ENCODE measurements at regions not wholly inside any gene's neighbourhood (a gene's known extent, or its start where the extent isn't known, plus 50 kb on each side); places are given as distances from the start of the nearest gene placed in this dataset.

- H3K4me1 ChIP-seq (ENCODE audit: control extremely low read depth in 1 of 4, control insufficient read depth in 4 of 4, insufficient read depth in 4 of 4, low read length in 3 of 4), result peaks cover 0 to 5% (median 0%) of the 10 kb centered on the region in 4 experiments
- no peak overlapping the region for H3K4me3 ChIP-seq (ENCODE audit: control insufficient read depth in 1 of 7, extremely low read depth in 1 of 7, insufficient read depth in 4 of 7, low read depth in 2 of 7, low read length in 6 of 7)
- ChIA-PET CTCF (no interaction called here), POLR2A (no interaction called here)
- no peaks in the 10 kb centered on the region for H3K9me3 ChIP-seq (ENCODE audit: control extremely low read depth in 1 of 5, control insufficient read depth in 4 of 5, insufficient read depth in 2 of 5, low read depth in 1 of 5, low read length in 4 of 5)
- no peak overlapping the region for H3K27ac ChIP-seq (ENCODE audit: insufficient read depth in 1 of 2, low read depth in 1 of 2, low read length in 2 of 2, poor library complexity in 1 of 2, severe bottlenecking in 2 of 2)
- no peaks in the 10 kb centered on the region for H3K36me3 ChIP-seq (ENCODE audit: control insufficient read depth in 4 of 4, insufficient read depth in 4 of 4, low read length in 3 of 4)
- WGBS (ENCODE audit: insufficient coverage), result 88% methylated on average over 3 of the region's 5 CpGs
- DNase-seq, result no peak
- no peaks in the 10 kb centered on the region for H3K27me3 ChIP-seq (replicated peaks in 2 of 5; ENCODE audit: control insufficient read depth in 4 of 5, insufficient read depth in 5 of 5, low read length in 4 of 5)
These were observed 124.3 kb upstream of the GATB start for GRCh38 chr4:151885123-151885522.

- ChIA-PET CTCF (interaction anchor here (0.8 kb wide), 1 partner anchor 8 kb away, joined by 3 read pairs; no protein-coding TSS in a partner anchor), POLR2A (no interaction called here)
- Histone ChIP-seq H3K4me3 (ENCODE audit: control insufficient read depth in 1 of 7, extremely low read depth in 1 of 7, insufficient read depth in 4 of 7, low read depth in 2 of 7, low read length in 6 of 7) (no peak overlapping the region), H3K27ac (ENCODE audit: insufficient read depth in 1 of 2, low read depth in 1 of 2, low read length in 2 of 2, poor library complexity in 1 of 2, severe bottlenecking in 2 of 2) (no peak overlapping the region), H3K4me1 (ENCODE audit: control extremely low read depth in 1 of 4, control insufficient read depth in 4 of 4, insufficient read depth in 4 of 4, low read length in 3 of 4) (peaks cover 0 to 5% (median 0%) of the 10 kb centered on the region in 4 experiments), H3K27me3 (replicated peaks in 2 of 5; ENCODE audit: control insufficient read depth in 4 of 5, insufficient read depth in 5 of 5, low read length in 4 of 5) (peaks cover 0 to 2% (median 0%) of the 10 kb centered on the region in 5 experiments), H3K9me3 (ENCODE audit: control extremely low read depth in 1 of 5, control insufficient read depth in 4 of 5, insufficient read depth in 2 of 5, low read depth in 1 of 5, low read length in 4 of 5) (no peaks in the 10 kb centered on the region), H3K36me3 (ENCODE audit: control insufficient read depth in 4 of 4, insufficient read depth in 4 of 4, low read length in 3 of 4) (no peaks in the 10 kb centered on the region)
- no peak for DNase-seq
- WGBS (ENCODE audit: insufficient coverage), result 100% methylated on average over 2 of the region's 4 CpGs
These were observed 122.9 kb upstream of the GATB start for GRCh38 chr4:151883747-151884146.

- CTCF ChIA-PET, result no interaction called here
- Histone ChIP-seq H3K36me3 (ENCODE audit: control insufficient read depth in 4 of 4, insufficient read depth in 4 of 4, low read length in 3 of 4) (no peaks in the 10 kb centered on the region), H3K4me1 (ENCODE audit: control extremely low read depth in 1 of 4, control insufficient read depth in 4 of 4, insufficient read depth in 4 of 4, low read length in 3 of 4) (peaks cover 0 to 3% (median 0%) of the 10 kb centered on the region in 4 experiments), H3K9me3 (ENCODE audit: control extremely low read depth in 1 of 5, control insufficient read depth in 4 of 5, insufficient read depth in 2 of 5, low read depth in 1 of 5, low read length in 4 of 5) (no peaks in the 10 kb centered on the region), H3K27me3 (replicated peaks in 2 of 5; ENCODE audit: control insufficient read depth in 4 of 5, insufficient read depth in 5 of 5, low read length in 4 of 5) (peaks cover 0 to 2% (median 0%) of the 10 kb centered on the region in 5 experiments), H3K4me3 (ENCODE audit: control insufficient read depth in 1 of 7, extremely low read depth in 1 of 7, insufficient read depth in 4 of 7, low read depth in 2 of 7, low read length in 6 of 7) (no peak overlapping the region), H3K27ac (ENCODE audit: insufficient read depth in 1 of 2, low read depth in 1 of 2, low read length in 2 of 2, poor library complexity in 1 of 2, severe bottlenecking in 2 of 2) (no peak overlapping the region)
- DNase-seq, result no peak
- WGBS (ENCODE audit: insufficient coverage), result 98% methylated on average over 9 of the region's 9 CpGs
- POLR2A ChIA-PET, result no interaction called here
These were observed 121.4 kb upstream of the GATB start for GRCh38 chr4:151882072-151882803.

- Histone ChIP-seq H3K4me3 (ENCODE audit: control insufficient read depth in 1 of 7, extremely low read depth in 1 of 7, insufficient read depth in 4 of 7, low read depth in 2 of 7, low read length in 6 of 7) (no peak overlapping the region), H3K27ac (ENCODE audit: insufficient read depth in 1 of 2, low read depth in 1 of 2, low read length in 2 of 2, poor library complexity in 1 of 2, severe bottlenecking in 2 of 2) (no peak overlapping the region), H3K27me3 (replicated peaks in 2 of 5; ENCODE audit: control insufficient read depth in 4 of 5, insufficient read depth in 5 of 5, low read length in 4 of 5) (peaks cover 0 to 2% (median 0%) of the 10 kb centered on the region in 5 experiments), H3K36me3 (ENCODE audit: control insufficient read depth in 4 of 4, insufficient read depth in 4 of 4, low read length in 3 of 4) (no peaks in the 10 kb centered on the region), H3K4me1 (ENCODE audit: control extremely low read depth in 1 of 4, control insufficient read depth in 4 of 4, insufficient read depth in 4 of 4, low read length in 3 of 4) (no peaks in the 10 kb centered on the region), H3K9me3 (ENCODE audit: control extremely low read depth in 1 of 5, control insufficient read depth in 4 of 5, insufficient read depth in 2 of 5, low read depth in 1 of 5, low read length in 4 of 5) (no peaks in the 10 kb centered on the region)
- ChIA-PET POLR2A (no interaction called here), CTCF (interaction anchor here (0.9 kb wide), 1 partner anchor 13 kb away, joined by 5 read pairs; no protein-coding TSS in a partner anchor)
- WGBS (ENCODE audit: insufficient coverage), result 91% methylated on average over 8 of the region's 11 CpGs
- no peak for DNase-seq
These were observed 119.1 kb upstream of the GATB start for GRCh38 chr4:151879705-151880445.

- CTCF ChIA-PET, result interaction anchor here (0.6 kb wide), 1 partner anchor 230 kb away, joined by 4 read pairs; no protein-coding TSS in a partner anchor
- Histone ChIP-seq H3K4me3 (ENCODE audit: control insufficient read depth in 1 of 7, extremely low read depth in 1 of 7, insufficient read depth in 4 of 7, low read depth in 2 of 7, low read length in 6 of 7) (no peak overlapping the region), H3K27ac (ENCODE audit: insufficient read depth in 1 of 2, low read depth in 1 of 2, low read length in 2 of 2, poor library complexity in 1 of 2, severe bottlenecking in 2 of 2) (no peak overlapping the region), H3K4me1 (ENCODE audit: control extremely low read depth in 1 of 4, control insufficient read depth in 4 of 4, insufficient read depth in 4 of 4, low read length in 3 of 4) (no peaks in the 10 kb centered on the region), H3K27me3 (replicated peaks in 2 of 5; ENCODE audit: control insufficient read depth in 4 of 5, insufficient read depth in 5 of 5, low read length in 4 of 5) (peaks cover 0 to 2% (median 0%) of the 10 kb centered on the region in 5 experiments), H3K36me3 (ENCODE audit: control insufficient read depth in 4 of 4, insufficient read depth in 4 of 4, low read length in 3 of 4) (no peaks in the 10 kb centered on the region), H3K9me3 (ENCODE audit: control extremely low read depth in 1 of 5, control insufficient read depth in 4 of 5, insufficient read depth in 2 of 5, low read depth in 1 of 5, low read length in 4 of 5) (no peaks in the 10 kb centered on the region)
- no peak for DNase-seq
- POLR2A ChIA-PET, result interaction anchor here (0.5 kb wide), 1 partner anchor 1575 kb away, joined by 5 read pairs; no protein-coding TSS in a partner anchor
- WGBS (ENCODE audit: insufficient coverage), result 83% methylated on average over 3 of the region's 3 CpGs
These were observed 115.7 kb upstream of the GATB start for GRCh38 chr4:151876381-151876988.

GRCh38 chr4:151874328-151874727, 113.5 kb upstream of the GATB start:
- CTCF ChIA-PET, result no interaction called here
- Histone ChIP-seq H3K36me3 (ENCODE audit: control insufficient read depth in 4 of 4, insufficient read depth in 4 of 4, low read length in 3 of 4) (no peaks in the 10 kb centered on the region), H3K27ac (ENCODE audit: insufficient read depth in 1 of 2, low read depth in 1 of 2, low read length in 2 of 2, poor library complexity in 1 of 2, severe bottlenecking in 2 of 2) (no peak overlapping the region), H3K9me3 (ENCODE audit: control extremely low read depth in 1 of 5, control insufficient read depth in 4 of 5, insufficient read depth in 2 of 5, low read depth in 1 of 5, low read length in 4 of 5) (no peaks in the 10 kb centered on the region), H3K4me1 (ENCODE audit: control extremely low read depth in 1 of 4, control insufficient read depth in 4 of 4, insufficient read depth in 4 of 4, low read length in 3 of 4) (no peaks in the 10 kb centered on the region), H3K27me3 (replicated peaks in 2 of 5; ENCODE audit: control insufficient read depth in 4 of 5, insufficient read depth in 5 of 5, low read length in 4 of 5) (peaks cover 0 to 2% (median 0%) of the 10 kb centered on the region in 5 experiments), H3K4me3 (ENCODE audit: control insufficient read depth in 1 of 7, extremely low read depth in 1 of 7, insufficient read depth in 4 of 7, low read depth in 2 of 7, low read length in 6 of 7) (no peak overlapping the region)
- DNase-seq, result no peak
- 83% methylated on average over 3 of the region's 3 CpGs for WGBS (ENCODE audit: insufficient coverage)
- POLR2A ChIA-PET, result no interaction called here
